ENCODE measurements at regions not wholly inside any gene's neighbourhood (a gene's known extent, or its start where the extent isn't known, plus 50 kb on each side); places are given as distances from the start of the nearest gene placed in this dataset.

DNA sequence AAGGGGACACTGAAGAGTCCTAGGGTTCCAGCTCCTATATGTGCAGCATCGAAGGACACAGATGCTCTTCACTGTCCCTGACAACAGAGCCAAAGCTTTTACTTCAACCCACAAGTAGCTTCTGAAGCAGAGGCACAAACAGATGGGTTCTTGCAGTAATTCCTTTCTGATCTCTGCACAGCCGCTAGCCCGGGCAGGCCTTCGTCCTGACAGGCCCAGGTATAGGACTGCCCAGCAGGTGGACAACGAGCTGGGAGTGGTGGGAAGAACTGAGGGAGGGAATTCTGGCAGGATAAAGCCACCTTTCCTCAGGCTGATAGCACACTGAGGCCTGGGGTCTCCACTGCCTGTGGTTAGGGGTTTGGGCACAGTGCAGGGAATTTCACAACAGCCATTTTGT is 94.8 kb downstream of the RHOB start:
- Histone ChIP-seq H2BK15ac (ENCODE audit: low read depth, low read length) (no peak overlapping the region), H3K4ac (ENCODE audit: low read depth, low read length) (no peak overlapping the region), H4K91ac (ENCODE audit: insufficient read depth, low read depth, low read length) (no peak overlapping the region), H4K8ac (ENCODE audit: low read depth in 2 of 2, low read length in 2 of 2) (no peak overlapping the region), H3K23ac (ENCODE audit: low read depth, low read length) (no peak overlapping the region), H3K4me2 (ENCODE audit: low read depth, low read length) (no peak overlapping the region), H3K9ac (ENCODE audit: low read depth, low read length) (no peak overlapping the region), H3K56ac (ENCODE audit: extremely low read depth, insufficient read depth, low read length) (no peak overlapping the region), H3K9me1 (ENCODE audit: insufficient read depth, low read length) (no peaks in the 10 kb centered on the region), H3K27ac (ENCODE audit: insufficient read depth, low read length) (no peak overlapping the region), H4K20me1 (ENCODE audit: insufficient read depth, low read length) (no peaks in the 10 kb centered on the region), H2BK20ac (ENCODE audit: low read depth, low read length) (no peak overlapping the region), H2AK5ac (ENCODE audit: low read depth, low read length) (no peak overlapping the region), H2AK9ac (replicated peaks; ENCODE audit: low read depth, low read length, poor library complexity) (peak overlapping the region; percentile 76), H2BK5ac (ENCODE audit: low read depth, low read length, poor library complexity, severe bottlenecking) (no peak overlapping the region), H3K18ac (ENCODE audit: low read depth, low read length) (no peak overlapping the region), H3K36me3 (ENCODE audit: control insufficient read depth, insufficient read depth, low read length) (no peaks in the 10 kb centered on the region), H3K4me1 (ENCODE audit: control insufficient read depth, insufficient read depth, low read length) (peaks cover 2% of the 10 kb centered on the region; the same call in 1 of the 2 replicates), H3K27me3 (ENCODE audit: control insufficient read depth, insufficient read depth, low read length) (peaks cover 7% of the 10 kb centered on the region), H3K79me1 (ENCODE audit: low read depth in 1 of 2, low read length in 2 of 2) (no peaks in the 10 kb centered on the region), H3K4me3 (ENCODE audit: insufficient read depth, low read depth, low read length) (no peak overlapping the region), H3K9me3 (ENCODE audit: control insufficient read depth, insufficient read depth, low read length) (peaks cover 5% of the 10 kb centered on the region; the same call in 1 of the 2 replicates), H2AFZ (replicated peaks; ENCODE audit: low read length, poor library complexity) (no peak overlapping the region), H2BK120ac (ENCODE audit: low read depth, low read length) (no peak overlapping the region), H3K14ac (replicated peaks; ENCODE audit: low read depth, low read length) (no peak overlapping the region), H4K5ac (ENCODE audit: low read depth, low read length) (no peak overlapping the region)
- intact Hi-C loops (cut with micrococcal nuclease) (no loop called here), dilution Hi-C loops (cut with HindIII; ENCODE audit: low sequenced_read_pairs, unreplicated experiment) (no loop called here), in situ Hi-C loops (cut with MboI; ENCODE audit: low sequenced_read_pairs) (no loop called here)
- TF ChIP-seq RFX5 (IDR thresholded peaks at IDR 0.05; ENCODE audit: low read depth, low read length): no peak
- TF ChIP-seq POLR2A (IDR thresholded peaks at IDR 0.05; ENCODE audit: low read depth, low read length): no peak
- no peak for TF ChIP-seq NFE2L2 (IDR thresholded peaks at IDR 0.05; ENCODE audit: low read depth, low read length)
- TF ChIP-seq, protein P1, sequence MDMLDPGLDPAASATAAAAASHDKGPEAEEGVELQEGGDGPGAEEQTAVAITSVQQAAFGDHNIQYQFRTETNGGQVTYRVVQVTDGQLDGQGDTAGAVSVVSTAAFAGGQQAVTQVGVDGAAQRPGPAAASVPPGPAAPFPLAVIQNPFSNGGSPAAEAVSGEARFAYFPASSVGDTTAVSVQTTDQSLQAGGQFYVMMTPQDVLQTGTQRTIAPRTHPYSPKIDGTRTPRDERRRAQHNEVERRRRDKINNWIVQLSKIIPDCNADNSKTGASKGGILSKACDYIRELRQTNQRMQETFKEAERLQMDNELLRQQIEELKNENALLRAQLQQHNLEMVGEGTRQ (IDR thresholded peaks at IDR 0.05; ENCODE audit: low read depth, low read length): no peak
- TF ChIP-seq SMC3 (IDR thresholded peaks at IDR 0.05; ENCODE audit: low read depth, low read length): no peak
- TF ChIP-seq, protein P2, sequence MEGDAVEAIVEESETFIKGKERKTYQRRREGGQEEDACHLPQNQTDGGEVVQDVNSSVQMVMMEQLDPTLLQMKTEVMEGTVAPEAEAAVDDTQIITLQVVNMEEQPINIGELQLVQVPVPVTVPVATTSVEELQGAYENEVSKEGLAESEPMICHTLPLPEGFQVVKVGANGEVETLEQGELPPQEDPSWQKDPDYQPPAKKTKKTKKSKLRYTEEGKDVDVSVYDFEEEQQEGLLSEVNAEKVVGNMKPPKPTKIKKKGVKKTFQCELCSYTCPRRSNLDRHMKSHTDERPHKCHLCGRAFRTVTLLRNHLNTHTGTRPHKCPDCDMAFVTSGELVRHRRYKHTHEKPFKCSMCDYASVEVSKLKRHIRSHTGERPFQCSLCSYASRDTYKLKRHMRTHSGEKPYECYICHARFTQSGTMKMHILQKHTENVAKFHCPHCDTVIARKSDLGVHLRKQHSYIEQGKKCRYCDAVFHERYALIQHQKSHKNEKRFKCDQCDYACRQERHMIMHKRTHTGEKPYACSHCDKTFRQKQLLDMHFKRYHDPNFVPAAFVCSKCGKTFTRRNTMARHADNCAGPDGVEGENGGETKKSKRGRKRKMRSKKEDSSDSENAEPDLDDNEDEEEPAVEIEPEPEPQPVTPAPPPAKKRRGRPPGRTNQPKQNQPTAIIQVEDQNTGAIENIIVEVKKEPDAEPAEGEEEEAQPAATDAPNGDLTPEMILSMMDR (conservative IDR thresholded peaks at IDR 0.05; ENCODE audit: low read depth, low read length): no peak
- no peak for TF ChIP-seq MAFK (IDR thresholded peaks at IDR 0.05; ENCODE audit: low read depth, low read length)
- no peak for TF ChIP-seq CEBPB (IDR thresholded peaks at IDR 0.05; ENCODE audit: low read depth, low read length)
- TF ChIP-seq RCOR1 (IDR thresholded peaks at IDR 0.05; ENCODE audit: insufficient replicate concordance, low read length): no peak
- no peak for TF ChIP-seq RAD21 (IDR thresholded peaks at IDR 0.05; ENCODE audit: low read length)
- no peak for TF ChIP-seq MAZ (IDR thresholded peaks at IDR 0.05; ENCODE audit: borderline replicate concordance, low read depth, low read length)
- TF ChIP-seq FOS (IDR thresholded peaks at IDR 0.05; ENCODE audit: low read depth, low read length): no peak
- TF ChIP-seq CHD1 (IDR thresholded peaks at IDR 0.05; ENCODE audit: low read depth, low read length): no peak
- TF ChIP-seq MXI1 (IDR thresholded peaks at IDR 0.05; ENCODE audit: borderline replicate concordance, low read depth, low read length): no peak
- TF ChIP-seq BHLHE40 (IDR thresholded peaks at IDR 0.05; ENCODE audit: low read depth, low read length): no peak
- no peak for TF ChIP-seq ELK1 (IDR thresholded peaks at IDR 0.05; ENCODE audit: borderline replicate concordance, low read depth, low read length)
- no TSS peak for BruUV-seq (replicated peaks)
- ATAC-seq (ENCODE audit: low read depth) (no peak), DNase-seq (no peak)
- no CpG with 5 or more reads among the region's 5 CpGs for WGBS, 2 experiments (ENCODE audit: extremely low coverage in 2 of 2, insufficient read length in 1 of 2)
- ChIA-PET CTCF (no interaction called here), POLR2A (ENCODE audit: unreplicated experiment) (no interaction called here)
